GM12878 (cell line): ENCODE measurements at regions not wholly inside any gene's neighbourhood (a gene's known extent, or its start where the extent isn't known, plus 50 kb on each side); places are given as distances from the start of the nearest gene placed in this dataset.

Experiments used
- ATAC-seq: fragments of 200-7000 bp; cut with Tn5 transposase; 3 replicates; pipeline ENCODE4 v1.9.1; 2020; ENCODE audit warnings: mild to moderate bottlenecking, moderate library complexity
- BruUV-seq: library from RNA; stranded (reverse); fragments of 400-500 nt; replicated peaks from 2 replicates; lab custom pipeline; 2021; lab: Mats Ljungman, UMichigan
- CTCF ChIA-PET: fragments of 300-600 bp; sonication (Branson Sonifier 250); formaldehyde crosslinking; extraction: SDS; loops from one replicate; lab custom pipeline; 2021; ENCODE audit warnings: inconsistent platforms; lab: Yijun Ruan, JAX
- POLR2A ChIA-PET: fragments of 350-600 bp; formaldehyde crosslinking; extraction: SDS; loops from one replicate; lab custom pipeline; 2021; ENCODE audit warnings: inconsistent platforms; lab: Charles Lee
- RAD21 ChIA-PET: fragments of 300-600 bp; sonication (Branson Sonifier 250); formaldehyde crosslinking; loops from one replicate; lab custom pipeline; 2023; ENCODE audit warnings: antibody characterized with exemption; ENCODE audit not compliant: unreplicated experiment; lab: Charles Lee
- SMC1A ChIA-PET: fragments of 300-600 bp; sonication (Branson Sonifier 250); formaldehyde crosslinking; loops from one replicate; lab custom pipeline; 2023; ENCODE audit not compliant: unreplicated experiment, uncharacterized antibody; lab: Charles Lee
- DNase-seq: peaks from one replicate; pipeline ENCODE4 v3.0.0-alpha.2; 2011; ENCODE audit warnings: low read depth, low spot score
- FAIRE-seq: peaks from 3 replicates; lab custom pipeline; 2011; peaks lifted over from hg19 to GRCh38; lab: Jason Lieb, UNC
- H2AFZ ChIP-seq: 2 replicates; pipeline ENCODE4 v1.6.0; 2011; ENCODE audit warnings: low read depth, low read length, control low read depth; ENCODE audit not compliant: control insufficient read depth
- H3K27ac ChIP-seq: 2 replicates; pipeline ENCODE4 v1.5.1; 2011; ENCODE audit warnings: control low read depth; ENCODE audit not compliant: control insufficient read depth, insufficient read depth
- H3K27me3 ChIP-seq, 2 experiments: replicated peaks in 1 of 2; 2 replicates each; pipeline versions ENCODE4 v1.6.0 to v1.6.1; 2011; ENCODE audit warnings: low read length in 1 of 2; ENCODE audit not compliant: control insufficient read depth in 2 of 2, insufficient read depth in 2 of 2
- H3K36me3 ChIP-seq, 2 experiments: 2 replicates each; pipeline ENCODE4 v1.5.1; 2011; ENCODE audit warnings: low read length in 1 of 2; ENCODE audit not compliant: control insufficient read depth in 2 of 2, insufficient read depth in 2 of 2
- H3K4me1 ChIP-seq: 2 replicates; pipeline ENCODE4 v1.6.1; 2011; ENCODE audit warnings: mild to moderate bottlenecking, low read length, moderate library complexity, mixed read lengths; ENCODE audit not compliant: control insufficient read depth, insufficient read depth
- H3K4me2 ChIP-seq: 2 replicates; pipeline ENCODE4 v1.6.0; 2011; ENCODE audit warnings: control low read depth; ENCODE audit not compliant: control insufficient read depth, insufficient read depth
- H3K4me3 ChIP-seq: fragments of 200-600 bp; sonication (generic); 2 replicates; pipeline ENCODE4 v1.5.1; 2016
- H3K79me2 ChIP-seq: 2 replicates; pipeline ENCODE4 v1.6.0; 2011; ENCODE audit warnings: low read length; ENCODE audit not compliant: control insufficient read depth, insufficient read depth
- H3K9ac ChIP-seq: 2 replicates; pipeline ENCODE4 v1.8.0; 2011; ENCODE audit warnings: low read length, control low read depth, mixed read lengths; ENCODE audit not compliant: control insufficient read depth, insufficient read depth
- H3K9me3 ChIP-seq: replicated peaks from 3 replicates; pipeline ENCODE4 v1.5.1; 2011; ENCODE audit warnings: mild to moderate bottlenecking, low read length; ENCODE audit not compliant: control insufficient read depth, insufficient read depth
- H4K20me1 ChIP-seq: 2 replicates; pipeline ENCODE4 v1.6.0; 2011; ENCODE audit not compliant: control insufficient read depth, insufficient read depth
- CBX5 ChIP-seq: sonication (generic); IDR thresholded peaks from 2 replicates; pipeline ENCODE4 v1.6.1; 2016; ENCODE audit warnings: low read depth, moderate library complexity, mild to moderate bottlenecking, inconsistent platforms
- EP300 ChIP-seq, 2 experiments: fragments of 150-350 bp in 1 of 2; IDR thresholded peaks; 2 replicates each; pipeline ENCODE4 v1.6.1; 2011 to 2012; ENCODE audit warnings: low read depth in 2 of 2, low read length in 2 of 2, borderline replicate concordance in 1 of 2, improper control_type of control experiment in 1 of 2, inconsistent platforms in 1 of 2; ENCODE audit not compliant: control insufficient read depth in 1 of 2
- IRF5 ChIP-seq: fragments of 450-650 bp; IDR thresholded peaks from 2 replicates; pipeline ENCODE4 v1.6.1; 2017; ENCODE audit warnings: borderline replicate concordance
- MAX ChIP-seq: IDR thresholded peaks from 2 replicates; pipeline ENCODE4 v1.6.1; 2012; ENCODE audit warnings: low read depth, low read length, improper control_type of control experiment
- MEF2A ChIP-seq: IDR thresholded peaks from 2 replicates; pipeline ENCODE4 v1.6.1; 2011; ENCODE audit warnings: low read depth, mild to moderate bottlenecking, low read length, moderate library complexity; ENCODE audit not compliant: insufficient read depth
- NFIC ChIP-seq: IDR thresholded peaks from 2 replicates; pipeline ENCODE4 v1.6.1; 2012; ENCODE audit warnings: low read depth, mild to moderate bottlenecking, inconsistent platforms, low read length, moderate library complexity
- SIX5 ChIP-seq: IDR thresholded peaks from 2 replicates; pipeline ENCODE4 v1.6.1; 2011; ENCODE audit warnings: mild to moderate bottlenecking, low read depth, low read length, moderate library complexity; ENCODE audit not compliant: severe bottlenecking
- SREBF1 ChIP-seq: IDR thresholded peaks from 2 replicates; pipeline ENCODE4 v1.6.1; 2012; ENCODE audit warnings: mild to moderate bottlenecking, low read length
- TCF7 ChIP-seq: IDR thresholded peaks from 2 replicates; pipeline ENCODE4 v1.6.1; 2014; ENCODE audit warnings: antibody characterized with exemption, borderline replicate concordance
- ZNF217 ChIP-seq: fragments of 450-650 bp; IDR thresholded peaks from 2 replicates; pipeline ENCODE4 v1.6.1; 2017; ENCODE audit warnings: antibody characterized with exemption, mild to moderate bottlenecking
- WGBS: methylation state at CpG from one replicate; pipeline ENCODE4 v1.1.6; 2016; ENCODE audit warnings: low lambda C conversion rate; ENCODE audit not compliant: insufficient replicate concordance, insufficient coverage; ENCODE audit errors: missing lambda C conversion rate; 5-methylcytosine and 5-hydroxymethylcytosine counted together
- in situ Hi-C: fragments of 300-500 bp; cut with MboI; formaldehyde crosslinking; loops from 9 replicates; pipeline ENCODE4 v1.14.3; 2018; ENCODE audit warnings: mixed read lengths
- intact Hi-C: fragments of 100-400 bp; cut with micrococcal nuclease; formaldehyde crosslinking; loops from one replicate; pipeline ENCODE4 v1.14.2; 2022; ENCODE audit not compliant: unreplicated experiment

- POLR2A ChIA-PET: no interaction called here
These were observed 317.9 kb downstream of the RAB28 start for GRCh38 chr4:13166214-13166613.

More at GRCh38 chr4:13166214-13166613, 317.9 kb downstream of the RAB28 start:
- FAIRE-seq (no peak), ATAC-seq (no peak), DNase-seq (no peak)
- no peaks in the 10 kb centered on the region for H3K79me2 ChIP-seq
- H4K20me1 ChIP-seq: no peaks in the 10 kb centered on the region
- intact Hi-C loops: no loop called here
- SMC1A ChIA-PET: no interaction called here
- no peaks in the 10 kb centered on the region for H3K9me3 ChIP-seq
- RAD21 ChIA-PET: no interaction called here
- no peaks in the 10 kb centered on the region for H3K4me1 ChIP-seq
- no peak overlapping the region for H2AFZ ChIP-seq
- H3K27ac ChIP-seq: no peak overlapping the region
- BruUV-seq: no TSS peak
- H3K9ac ChIP-seq: no peak overlapping the region
- no peaks in the 10 kb centered on the region for H3K27me3 ChIP-seq
- CTCF ChIA-PET: no interaction called here
- in situ Hi-C loops: no loop called here
- no peaks in the 10 kb centered on the region for H3K36me3 ChIP-seq
- TF ChIP-seq MEF2A: no peak
- no peak for TF ChIP-seq SIX5
- TF ChIP-seq IRF5: no peak
- no peak for TF ChIP-seq CBX5
- TF ChIP-seq SREBF1: no peak
- TF ChIP-seq NFIC: no peak
- TF ChIP-seq MAX: no peak
- TF ChIP-seq TCF7: no peak
- no peak for TF ChIP-seq ZNF217
- no peak for TF ChIP-seq EP300 (IDR thresholded peaks at IDR 0.05; ENCODE audit: borderline replicate concordance in 1 of 2, control insufficient read depth in 1 of 2, low read depth in 2 of 2, low read length in 2 of 2)
- no peak overlapping the region for H3K4me2 ChIP-seq
- WGBS: 60% methylated on average over 2 of the region's 2 CpGs
- H3K4me3 ChIP-seq: no peak overlapping the region
